GM21723 (cell line): ENCODE measurements at regions not wholly inside any gene's neighbourhood (a gene's known extent, or its start where the extent isn't known, plus 50 kb on each side); places are given as distances from the start of the nearest gene placed in this dataset.
"Not testable (repeated sequence)": the region's sequence is repeated elsewhere in the genome, so short reads cannot be mapped to it uniquely, and the experiment has no call there.

Source experiments
- ATAC-seq: cut with Tn5 transposase; IDR thresholded peaks from one replicate; pipeline ENCODE4 v1.9.1; 2021; ENCODE audit warnings: mild to moderate bottlenecking, moderate library complexity; ENCODE audit not compliant: unreplicated experiment

GRCh38 chr15:22002711-22003110 is 77.6 kb upstream of the OR4M2 start:
- not testable (repeated sequence) for ATAC-seq

GRCh38 chr15:21989117-21989516 is 91.2 kb upstream of the OR4M2 start:
- ATAC-seq = peak; percentile 74

GRCh38 chr15:21983820-21984219 is 96.5 kb upstream of the OR4M2 start:
- not testable (repeated sequence) for ATAC-seq

DNA sequence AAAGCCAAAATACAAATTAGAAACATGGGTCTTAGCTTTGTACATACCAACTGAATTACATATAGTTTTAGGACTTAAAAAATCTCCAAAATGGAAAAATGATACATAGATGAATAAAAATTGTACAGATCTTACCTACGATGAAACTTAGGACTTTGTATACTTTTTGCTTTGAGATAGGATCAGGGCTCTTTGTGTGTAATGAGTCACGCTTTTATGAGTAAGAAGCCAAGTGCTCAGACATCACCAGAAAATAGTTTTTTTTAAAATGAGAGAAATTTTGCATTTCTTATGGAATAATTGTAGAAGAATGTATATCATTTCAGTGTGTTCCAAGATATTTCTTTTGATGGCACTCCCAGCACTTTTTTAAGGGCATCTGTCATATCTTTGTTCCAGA is 100.4 kb upstream of the OR4M2 start:
- ATAC-seq = not testable (repeated sequence)

- not testable (repeated sequence) for ATAC-seq
Measured at GRCh38 chr15:21953713-21954112, 76.2 kb upstream of the POTEB start.

- not testable (repeated sequence) for ATAC-seq
Measured at GRCh38 chr15:21940302-21940701, 62.8 kb upstream of the POTEB start.
